ENCODE measurements at regions not wholly inside any gene's neighbourhood (a gene's known extent, or its start where the extent isn't known, plus 50 kb on each side); places are given as distances from the start of the nearest gene placed in this dataset.

- no peak for TF ChIP-seq MAX (IDR thresholded peaks at IDR 0.05; ENCODE audit: low read depth, low read length)
- TF ChIP-seq CTCF (IDR thresholded peaks at IDR 0.05; ENCODE audit: low read depth, low read length) = no peak
- no peak for TF ChIP-seq POLR2A (IDR thresholded peaks at IDR 0.05; ENCODE audit: extremely low read depth, insufficient read length)
- TF ChIP-seq MYC (IDR thresholded peaks at IDR 0.05; ENCODE audit: low read depth, low read length) = no peak
Measured at GRCh38 chr10:52540479-52540984, 226.5 kb downstream of the DKK1 start.

Measured in NB4 (cell line).